Testis (tissue), 2 donors: ENCODE measurements at regions not wholly inside any gene's neighbourhood (a gene's known extent, or its start where the extent isn't known, plus 50 kb on each side); places are given as distances from the start of the nearest gene placed in this dataset.
"Not testable (repeated sequence)": the region's sequence is repeated elsewhere in the genome, so short reads cannot be mapped to it uniquely, and the experiment has no call there.

Experiments used
- DNase-seq: peaks from one replicate; pipeline ENCODE4 v3.0.0-alpha.2; 2019
- H3K27ac ChIP-seq, 2 donors: fragments of 200-600 bp; sonication (generic); one replicate each; pipeline ENCODE4 v1.5.1; 2019
- H3K27me3 ChIP-seq: fragments of 200-600 bp; sonication (generic); one replicate; pipeline ENCODE4 v1.5.1; 2019
- H3K36me3 ChIP-seq: fragments of 200-600 bp; sonication (generic); one replicate; pipeline ENCODE4 v1.5.1; 2017; ENCODE audit warnings: low read depth; ENCODE audit errors: missing control alignments
- H3K4me1 ChIP-seq: fragments of 200-600 bp; sonication (generic); one replicate; pipeline ENCODE4 v1.5.1; 2019
- H3K4me3 ChIP-seq, 2 donors: fragments of 200-600 bp; sonication (generic); one replicate each; pipeline ENCODE4 v1.5.1; 2017 to 2019
- H3K9me3 ChIP-seq: fragments of 200-600 bp; sonication (generic); one replicate; pipeline ENCODE4 v1.5.1; 2017
- POLR2A ChIP-seq: fragments of 450-650 bp; IDR thresholded peaks from one replicate; pipeline ENCODE4 v1.6.1; 2017; ENCODE audit warnings: antibody characterized with exemption, mild to moderate bottlenecking, moderate library complexity
- WGBS, 2 donors: methylation state at CpG; one replicate each; pipeline ENCODE4 v1.1.5; 2018; 5-methylcytosine and 5-hydroxymethylcytosine counted together
- intact Hi-C: fragments of 100-400 bp; cut with DNase I; formaldehyde crosslinking; loops from one replicate; pipeline ENCODE4 v1.15.1; 2023; ENCODE audit warnings: low total_unique reads
- TF ChIP-seq, protein P1 (sequence below), 3 experiments: fragments of 450-650 bp in 2 of 3; fragments of 200-600 bp in 1 of 3; sonication (generic) in 1 of 3; IDR thresholded peaks; one replicate each; pipeline ENCODE4 v1.5.1; 2016 to 2019; ENCODE audit warnings: antibody characterized with exemption in 3 of 3, mild to moderate bottlenecking in 2 of 3, moderate library complexity in 1 of 3

DNA sequence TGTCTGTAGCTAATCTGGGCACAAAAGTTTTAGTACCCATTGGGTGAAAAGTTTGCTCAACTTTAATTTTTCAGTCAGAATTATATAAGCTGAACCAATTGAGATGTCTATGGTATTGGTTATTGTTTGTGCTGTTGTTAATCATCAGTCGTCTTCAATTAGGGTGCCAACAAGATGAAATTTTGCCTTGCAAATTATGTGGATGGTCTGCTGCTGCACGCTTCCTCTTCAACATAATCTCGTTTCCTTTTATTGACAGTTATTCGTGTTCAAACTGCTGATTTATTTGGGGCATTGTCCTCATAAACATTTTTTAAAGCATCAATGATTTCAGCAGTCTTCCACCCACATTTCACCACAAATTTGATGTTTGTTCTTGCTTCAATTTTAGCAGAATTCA, 194.0 kb downstream of the HTR1A start:
- intact Hi-C loops = no loop called here

DNA sequence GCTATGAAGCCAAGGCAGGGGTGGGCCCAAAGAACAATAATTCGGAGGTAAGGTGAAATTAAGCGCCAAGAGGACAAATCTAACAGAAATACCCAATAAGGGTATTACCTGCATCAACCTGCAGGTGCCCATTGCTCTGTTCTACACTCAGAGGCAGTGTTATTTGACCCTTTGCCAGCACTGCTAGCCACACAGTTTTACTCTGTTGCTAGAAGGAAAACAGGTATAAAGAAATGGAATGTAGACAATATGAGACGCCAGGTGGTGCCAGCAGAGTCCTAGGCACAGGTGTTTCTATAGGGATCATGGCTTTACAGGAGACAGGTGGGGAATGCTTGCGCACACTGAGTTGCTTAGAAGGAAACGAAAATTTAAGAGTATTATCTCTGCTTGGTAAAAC, 201.3 kb downstream of the HTR1A start:
- H3K27ac ChIP-seq = no peak overlapping the region
- no peaks in the 10 kb centered on the region for H3K27me3 ChIP-seq
- TF ChIP-seq, protein P1, sequence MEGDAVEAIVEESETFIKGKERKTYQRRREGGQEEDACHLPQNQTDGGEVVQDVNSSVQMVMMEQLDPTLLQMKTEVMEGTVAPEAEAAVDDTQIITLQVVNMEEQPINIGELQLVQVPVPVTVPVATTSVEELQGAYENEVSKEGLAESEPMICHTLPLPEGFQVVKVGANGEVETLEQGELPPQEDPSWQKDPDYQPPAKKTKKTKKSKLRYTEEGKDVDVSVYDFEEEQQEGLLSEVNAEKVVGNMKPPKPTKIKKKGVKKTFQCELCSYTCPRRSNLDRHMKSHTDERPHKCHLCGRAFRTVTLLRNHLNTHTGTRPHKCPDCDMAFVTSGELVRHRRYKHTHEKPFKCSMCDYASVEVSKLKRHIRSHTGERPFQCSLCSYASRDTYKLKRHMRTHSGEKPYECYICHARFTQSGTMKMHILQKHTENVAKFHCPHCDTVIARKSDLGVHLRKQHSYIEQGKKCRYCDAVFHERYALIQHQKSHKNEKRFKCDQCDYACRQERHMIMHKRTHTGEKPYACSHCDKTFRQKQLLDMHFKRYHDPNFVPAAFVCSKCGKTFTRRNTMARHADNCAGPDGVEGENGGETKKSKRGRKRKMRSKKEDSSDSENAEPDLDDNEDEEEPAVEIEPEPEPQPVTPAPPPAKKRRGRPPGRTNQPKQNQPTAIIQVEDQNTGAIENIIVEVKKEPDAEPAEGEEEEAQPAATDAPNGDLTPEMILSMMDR (IDR thresholded peaks at IDR 0.05) = no peak
- no peak for TF ChIP-seq POLR2A
- H3K4me1 ChIP-seq = no peaks in the 10 kb centered on the region
- no peaks in the 10 kb centered on the region for H3K36me3 ChIP-seq
- no peak for DNase-seq
- intact Hi-C loops = no loop called here
- H3K4me3 ChIP-seq = no peak overlapping the region
- 87 to 91% methylated on average over 5 of the region's 5 CpGs for WGBS, 2 donors
- no peaks in the 10 kb centered on the region for H3K9me3 ChIP-seq

More for the DNA sequence above, 194.0 kb downstream of the HTR1A start:
- Histone ChIP-seq H3K36me3 (no peaks in the 10 kb centered on the region), H3K27me3 (no peaks in the 10 kb centered on the region), H3K4me3 (no peak overlapping the region), H3K4me1 (no peaks in the 10 kb centered on the region), H3K27ac (no peak overlapping the region), H3K9me3 (no peaks in the 10 kb centered on the region)
- no peak for TF ChIP-seq POLR2A
- TF ChIP-seq, protein P1 (IDR thresholded peaks at IDR 0.05) = no peak
- WGBS, 2 donors = 74 to 79% methylated on average over 4 of the region's 4 CpGs
- DNase-seq = no peak

DNA sequence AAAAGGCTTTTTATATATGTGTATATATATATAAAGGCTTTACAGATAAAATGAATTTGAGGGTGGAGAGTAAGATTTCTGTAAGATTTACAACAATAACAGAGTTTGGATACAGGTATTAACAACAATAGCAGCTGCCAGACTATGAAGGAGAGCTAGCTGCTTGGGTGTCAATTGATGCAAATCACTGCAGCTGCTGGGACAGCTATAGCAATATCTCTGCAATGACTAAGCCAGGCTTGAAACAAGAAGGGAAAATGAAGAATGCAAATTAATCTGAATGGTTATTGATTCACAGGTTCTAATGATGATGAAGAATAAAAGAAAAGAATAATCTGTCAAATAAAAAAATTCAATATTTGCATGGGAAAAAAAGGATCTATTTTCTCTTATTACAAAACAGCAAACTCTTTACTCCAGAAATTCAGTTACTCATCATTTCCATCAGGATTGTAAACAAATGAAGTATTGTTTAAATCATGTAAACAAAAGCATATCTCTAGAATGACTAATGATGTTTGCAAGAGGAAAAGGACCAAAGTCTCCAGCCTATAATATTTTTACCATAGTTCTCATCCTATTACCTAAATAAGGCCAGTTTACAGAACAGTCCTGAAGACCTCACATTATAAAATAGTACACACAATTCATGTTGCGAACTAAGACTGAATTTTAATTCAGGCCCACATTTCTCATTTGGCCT, 219.0 kb downstream of the HTR1A start:
- intact Hi-C loops = no loop called here
- DNase-seq = no peak
- H3K27ac ChIP-seq = no peak overlapping the region
- no peaks in the 10 kb centered on the region for H3K27me3 ChIP-seq
- no peaks in the 10 kb centered on the region for H3K4me1 ChIP-seq
- no peaks in the 10 kb centered on the region for H3K9me3 ChIP-seq
- TF ChIP-seq POLR2A = no peak
- TF ChIP-seq, protein P1 (IDR thresholded peaks at IDR 0.05) = no peak
- H3K36me3 ChIP-seq = no peaks in the 10 kb centered on the region
- WGBS, 2 donors = 100% methylated on average over 1 of the region's 1 CpG
- H3K4me3 ChIP-seq = no peak overlapping the region

DNA sequence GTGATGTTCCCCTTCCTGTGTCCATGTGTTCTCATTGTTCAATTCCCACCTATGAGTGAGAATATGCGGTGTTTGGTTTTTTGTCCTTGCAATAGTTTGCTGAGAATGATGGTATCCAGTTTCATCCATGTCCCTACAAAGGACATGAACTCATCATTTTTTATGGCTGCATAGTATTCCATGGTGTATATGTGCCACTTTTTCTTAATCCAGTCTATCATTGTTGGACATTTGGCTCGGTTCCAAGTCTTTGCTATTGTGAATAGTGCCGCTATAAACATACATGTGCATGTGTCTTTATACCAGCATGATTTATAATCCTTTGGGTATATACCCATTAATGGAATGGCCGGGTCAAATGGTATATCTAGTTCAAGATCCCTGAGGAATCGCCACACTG, 229.4 kb downstream of the HTR1A start:
- H3K4me3 ChIP-seq, H3K27ac ChIP-seq, H3K4me1 ChIP-seq, H3K9me3 ChIP-seq, intact Hi-C loops, H3K36me3 ChIP-seq, DNase-seq, H3K27me3 ChIP-seq: not testable (repeated sequence)
- WGBS, 2 donors = 76 to 92% methylated on average over 5 of the region's 5 CpGs

DNA sequence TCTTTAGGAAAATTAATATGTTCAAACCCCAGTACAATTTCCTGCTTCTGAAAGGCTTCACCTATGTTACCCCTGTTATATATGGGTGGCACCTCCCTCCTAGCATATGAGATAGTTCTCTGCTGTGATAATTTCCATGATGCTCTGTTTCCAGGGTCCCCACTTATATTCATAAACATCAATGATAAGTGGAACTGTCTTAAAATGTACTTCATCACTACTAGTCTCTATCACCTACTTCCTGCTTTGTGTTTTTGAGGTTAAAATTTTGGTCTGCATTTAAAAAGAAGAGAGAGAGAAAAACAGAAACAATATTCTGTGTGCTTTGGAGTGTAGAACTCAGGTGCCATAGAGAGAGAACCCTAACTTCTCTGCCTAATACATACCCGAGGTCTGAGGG, 234.7 kb downstream of the HTR1A start:
- Histone ChIP-seq H3K4me1 (no peaks in the 10 kb centered on the region), H3K4me3 (no peak overlapping the region), H3K9me3 (no peaks in the 10 kb centered on the region), H3K27ac (no peak overlapping the region), H3K36me3 (no peaks in the 10 kb centered on the region), H3K27me3 (no peaks in the 10 kb centered on the region)
- TF ChIP-seq POLR2A = no peak
- TF ChIP-seq, protein P1 (IDR thresholded peaks at IDR 0.05) = no peak
- no peak for DNase-seq
- 78 to 82% methylated on average over 1 of the region's 1 CpG for WGBS, 2 donors
- intact Hi-C loops = no loop called here
